ENCODE measurements at regions not wholly inside any gene's neighbourhood (a gene's known extent, or its start where the extent isn't known, plus 50 kb on each side); places are given as distances from the start of the nearest gene placed in this dataset.

DNA sequence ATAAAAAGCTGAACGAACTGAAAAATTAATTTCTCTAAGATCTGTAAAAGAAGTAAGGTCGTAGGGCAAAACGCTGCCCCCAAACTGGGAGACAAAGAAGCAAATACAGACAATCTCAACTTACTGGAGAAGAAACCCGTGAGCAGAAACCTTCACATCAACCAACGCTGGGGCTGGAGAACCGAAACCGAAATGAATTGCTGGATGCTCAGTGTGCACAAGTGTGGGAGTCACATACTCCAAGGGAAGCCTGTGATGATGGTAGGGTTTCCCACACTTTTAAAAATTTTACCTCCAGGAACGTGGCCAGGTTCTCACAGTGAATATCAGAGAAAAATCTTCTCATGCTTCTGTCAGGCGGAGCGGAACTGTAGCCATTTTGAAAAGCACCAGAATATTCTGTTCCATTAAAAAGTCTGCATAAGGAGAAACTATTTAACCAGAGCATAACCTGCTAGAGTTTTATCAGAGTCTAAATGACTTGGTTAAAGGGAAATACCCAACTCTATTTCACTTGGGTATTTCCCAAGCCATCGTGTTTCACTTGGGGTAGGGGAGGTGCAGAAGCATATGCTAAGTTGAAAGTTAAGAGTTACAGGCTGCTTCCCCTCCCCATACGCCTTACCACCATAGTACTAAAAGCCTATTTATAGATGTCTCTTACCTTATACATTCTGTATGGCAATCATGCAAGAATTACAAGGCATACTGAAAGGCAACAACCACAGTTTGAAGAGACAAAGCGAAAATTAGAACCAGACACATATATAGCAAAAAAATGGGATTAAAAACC, 110.5 kb upstream of the SLITRK1 start:
- Histone ChIP-seq H3K27ac (no peak overlapping the region), H3K36me3 (no peaks in the 10 kb centered on the region), H3K27me3 (ENCODE audit: insufficient read depth, low read depth, severe bottlenecking) (no peaks in the 10 kb centered on the region), H3K4me3 (ENCODE audit: low read depth, low read length) (no peak overlapping the region), H3K9me3 (ENCODE audit: severe bottlenecking) (no peaks in the 10 kb centered on the region)
- TF ChIP-seq, protein P1, sequence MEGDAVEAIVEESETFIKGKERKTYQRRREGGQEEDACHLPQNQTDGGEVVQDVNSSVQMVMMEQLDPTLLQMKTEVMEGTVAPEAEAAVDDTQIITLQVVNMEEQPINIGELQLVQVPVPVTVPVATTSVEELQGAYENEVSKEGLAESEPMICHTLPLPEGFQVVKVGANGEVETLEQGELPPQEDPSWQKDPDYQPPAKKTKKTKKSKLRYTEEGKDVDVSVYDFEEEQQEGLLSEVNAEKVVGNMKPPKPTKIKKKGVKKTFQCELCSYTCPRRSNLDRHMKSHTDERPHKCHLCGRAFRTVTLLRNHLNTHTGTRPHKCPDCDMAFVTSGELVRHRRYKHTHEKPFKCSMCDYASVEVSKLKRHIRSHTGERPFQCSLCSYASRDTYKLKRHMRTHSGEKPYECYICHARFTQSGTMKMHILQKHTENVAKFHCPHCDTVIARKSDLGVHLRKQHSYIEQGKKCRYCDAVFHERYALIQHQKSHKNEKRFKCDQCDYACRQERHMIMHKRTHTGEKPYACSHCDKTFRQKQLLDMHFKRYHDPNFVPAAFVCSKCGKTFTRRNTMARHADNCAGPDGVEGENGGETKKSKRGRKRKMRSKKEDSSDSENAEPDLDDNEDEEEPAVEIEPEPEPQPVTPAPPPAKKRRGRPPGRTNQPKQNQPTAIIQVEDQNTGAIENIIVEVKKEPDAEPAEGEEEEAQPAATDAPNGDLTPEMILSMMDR (IDR thresholded peaks at IDR 0.05; ENCODE audit: low read depth, low read length): no peak
- no peak for DNase-seq

DNA sequence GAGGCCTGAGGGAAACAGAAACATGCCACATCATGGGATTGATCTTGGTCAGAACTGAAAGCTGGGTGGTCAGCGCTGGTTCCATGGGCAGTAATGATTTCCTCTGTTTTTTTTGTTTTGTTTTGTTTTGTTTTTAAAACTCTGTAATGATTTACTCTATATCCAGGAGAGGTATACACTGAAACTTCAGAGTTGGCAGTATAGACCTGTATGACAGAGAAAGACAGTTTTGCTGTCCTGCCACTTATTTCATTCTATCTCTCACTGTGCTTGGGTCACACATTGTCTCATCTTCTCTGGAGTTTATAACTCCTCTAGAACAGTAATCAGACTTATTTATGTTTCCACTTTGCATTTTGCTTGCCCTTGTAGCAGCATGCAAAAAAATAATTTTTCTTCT, 105.1 kb upstream of the SLITRK1 start:
- TF ChIP-seq, protein P1 (IDR thresholded peaks at IDR 0.05; ENCODE audit: low read depth, low read length): no peak
- no peaks in the 10 kb centered on the region for H3K27me3 ChIP-seq (ENCODE audit: insufficient read depth, low read depth, severe bottlenecking)
- no peak for DNase-seq
- no peak overlapping the region for H3K27ac ChIP-seq
- no peaks in the 10 kb centered on the region for H3K36me3 ChIP-seq
- H3K4me3 ChIP-seq (ENCODE audit: low read depth, low read length): no peak overlapping the region
- H3K9me3 ChIP-seq (ENCODE audit: severe bottlenecking): no peaks in the 10 kb centered on the region

GRCh38 chr13:83984793-83985192, 102.5 kb upstream of the SLITRK1 start:
- no peaks in the 10 kb centered on the region for H3K27me3 ChIP-seq (ENCODE audit: insufficient read depth, low read depth, severe bottlenecking)
- no peak overlapping the region for H3K4me3 ChIP-seq (ENCODE audit: low read depth, low read length)
- no peak overlapping the region for H3K27ac ChIP-seq
- DNase-seq: no peak
- TF ChIP-seq, protein P1 (IDR thresholded peaks at IDR 0.05; ENCODE audit: low read depth, low read length): no peak
- H3K9me3 ChIP-seq (ENCODE audit: severe bottlenecking): no peaks in the 10 kb centered on the region
- H3K36me3 ChIP-seq: no peaks in the 10 kb centered on the region

DNA sequence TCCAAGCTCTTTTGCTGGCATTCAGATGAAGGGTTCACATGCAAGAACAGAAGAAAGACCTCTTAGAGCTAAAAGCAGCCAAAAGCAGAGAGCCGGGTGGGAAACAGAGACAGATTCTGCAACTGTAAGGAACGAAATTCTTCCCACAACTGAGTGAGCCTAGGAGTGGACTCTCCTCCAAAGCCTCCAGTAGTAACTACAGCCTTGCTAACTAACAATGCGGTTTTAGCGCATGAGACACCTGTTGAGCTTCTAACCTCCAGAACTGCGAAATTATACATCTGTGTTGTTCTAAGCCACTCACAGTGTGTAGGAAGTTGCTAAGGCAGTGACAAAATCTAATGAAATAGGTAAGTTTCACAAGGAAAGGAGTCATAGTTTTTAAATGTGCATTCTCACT, 98.1 kb upstream of the SLITRK1 start:
- no peak overlapping the region for H3K4me3 ChIP-seq (ENCODE audit: low read depth, low read length)
- H3K27me3 ChIP-seq (ENCODE audit: insufficient read depth, low read depth, severe bottlenecking): no peaks in the 10 kb centered on the region
- H3K36me3 ChIP-seq: no peaks in the 10 kb centered on the region
- H3K9me3 ChIP-seq (ENCODE audit: severe bottlenecking): no peaks in the 10 kb centered on the region
- no peak overlapping the region for H3K27ac ChIP-seq
- no peak for DNase-seq
- TF ChIP-seq, protein P1 (IDR thresholded peaks at IDR 0.05; ENCODE audit: low read depth, low read length): no peak

DNA sequence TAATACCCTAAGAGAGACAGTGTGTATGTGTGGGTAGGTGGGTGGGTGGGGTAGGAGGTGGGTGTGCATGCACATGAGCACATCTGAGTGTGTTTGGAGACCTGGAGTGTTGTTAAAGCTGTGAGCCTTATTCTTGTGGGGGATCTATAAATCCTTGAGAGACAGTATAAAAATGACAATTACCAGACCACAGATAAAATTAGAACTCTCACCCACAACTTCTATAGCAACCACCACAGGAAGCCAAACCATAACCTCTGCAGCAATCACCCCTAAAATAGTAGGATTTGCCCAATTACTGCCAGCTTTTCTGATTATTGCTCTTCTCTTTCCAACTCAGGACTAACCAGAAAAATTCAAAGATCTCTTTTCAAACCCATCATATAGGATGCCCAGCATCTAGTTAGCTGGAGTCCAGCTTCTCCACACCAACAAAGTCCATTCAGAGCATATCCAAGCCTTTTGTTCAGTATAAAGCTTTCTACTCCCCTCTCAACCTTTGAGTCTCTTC, 93.4 kb upstream of the SLITRK1 start:
- no peaks in the 10 kb centered on the region for H3K36me3 ChIP-seq
- H3K27me3 ChIP-seq (ENCODE audit: insufficient read depth, low read depth, severe bottlenecking): no peaks in the 10 kb centered on the region
- TF ChIP-seq, protein P1 (IDR thresholded peaks at IDR 0.05; ENCODE audit: low read depth, low read length): no peak
- H3K4me3 ChIP-seq (ENCODE audit: low read depth, low read length): no peak overlapping the region
- no peaks in the 10 kb centered on the region for H3K9me3 ChIP-seq (ENCODE audit: severe bottlenecking)
- no peak overlapping the region for H3K27ac ChIP-seq
- DNase-seq: no peak
